Fibroblast of skin of right biceps (primary cell): ENCODE measurements at regions not wholly inside any gene's neighbourhood (a gene's known extent, or its start where the extent isn't known, plus 50 kb on each side); places are given as distances from the start of the nearest gene placed in this dataset.
"Not testable (repeated sequence)": the region's sequence is repeated elsewhere in the genome, so short reads cannot be mapped to it uniquely, and the experiment has no call there.

Experiments
- DNase-seq: peaks from one replicate; pipeline ENCODE4 v3.0.0-alpha.2; 2013

GRCh38 chr6:63441266-63441956 lies 121.6 kb upstream of the LGSN start:
- no peak for DNase-seq

- DNase-seq = no peak
Measured at GRCh38 chr6:63442870-63443269, 123.1 kb upstream of the LGSN start.

GRCh38 chr6:63444768-63445167 lies 125.0 kb upstream of the LGSN start:
- no peak for DNase-seq

DNA sequence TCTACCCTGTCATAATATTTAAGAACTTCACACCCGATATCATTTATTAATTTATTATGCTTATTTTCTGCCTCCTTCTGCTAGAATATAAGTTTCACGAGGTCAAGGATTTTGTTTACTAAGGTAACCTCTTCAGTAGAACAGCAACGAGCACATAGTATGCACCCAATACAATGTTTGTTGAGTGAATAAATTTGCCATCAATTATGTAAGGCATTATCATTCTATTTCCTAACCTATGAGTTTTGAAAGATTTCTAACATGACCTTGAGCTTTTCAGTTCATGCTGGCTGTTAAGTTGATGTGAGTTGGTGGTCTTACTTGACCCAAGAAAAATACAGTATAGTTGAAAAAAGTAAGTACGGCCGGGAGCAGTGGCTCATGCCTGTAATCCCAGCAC lies 125.9 kb upstream of the LOC128125822 start:
- no peak for DNase-seq

DNA sequence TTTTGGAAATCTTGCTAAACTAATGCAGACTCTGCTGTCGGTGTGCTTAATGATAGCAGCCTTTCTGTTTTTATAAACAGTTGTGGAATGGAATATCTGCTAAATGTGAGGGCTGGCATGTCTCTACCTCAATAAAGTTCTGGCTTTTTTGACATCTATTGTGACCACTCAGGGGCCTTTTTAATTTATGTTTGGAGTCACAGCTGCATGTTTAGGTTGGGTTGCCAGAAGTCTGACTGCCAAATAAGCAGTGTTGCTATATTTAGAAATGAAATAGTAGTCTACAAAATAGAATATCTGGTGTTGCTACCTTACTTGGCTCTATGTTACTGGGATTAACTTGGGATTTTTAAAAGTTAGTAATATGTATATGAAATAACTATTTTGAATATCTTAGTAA lies 125.1 kb upstream of the LOC128125822 start:
- DNase-seq = no peak

DNA sequence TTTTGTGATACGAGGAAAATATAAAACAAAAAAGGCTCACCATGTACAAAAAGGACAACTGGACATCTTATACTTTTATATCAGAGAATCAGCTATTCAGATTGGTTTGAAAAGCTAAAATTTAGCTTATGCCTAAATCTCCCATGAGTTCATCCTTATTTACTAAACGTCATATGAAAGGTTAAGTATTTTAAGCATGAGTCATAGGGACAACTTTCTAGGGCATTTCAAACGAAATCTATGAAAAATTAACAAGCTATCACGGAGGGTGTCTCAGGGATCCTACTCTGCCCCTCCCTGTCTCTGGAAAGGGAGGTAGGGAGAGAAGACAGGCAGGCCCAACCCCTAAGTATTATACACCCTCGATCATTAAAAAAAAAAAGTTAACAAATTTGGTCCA lies 124.1 kb upstream of the LOC128125822 start:
- no peak for DNase-seq

GRCh38 chr6:63449714-63450113 lies 122.6 kb upstream of the LOC128125822 start:
- DNase-seq = no peak

GRCh38 chr6:63451238-63451637 lies 121.0 kb upstream of the LOC128125822 start:
- DNase-seq = no peak

DNA sequence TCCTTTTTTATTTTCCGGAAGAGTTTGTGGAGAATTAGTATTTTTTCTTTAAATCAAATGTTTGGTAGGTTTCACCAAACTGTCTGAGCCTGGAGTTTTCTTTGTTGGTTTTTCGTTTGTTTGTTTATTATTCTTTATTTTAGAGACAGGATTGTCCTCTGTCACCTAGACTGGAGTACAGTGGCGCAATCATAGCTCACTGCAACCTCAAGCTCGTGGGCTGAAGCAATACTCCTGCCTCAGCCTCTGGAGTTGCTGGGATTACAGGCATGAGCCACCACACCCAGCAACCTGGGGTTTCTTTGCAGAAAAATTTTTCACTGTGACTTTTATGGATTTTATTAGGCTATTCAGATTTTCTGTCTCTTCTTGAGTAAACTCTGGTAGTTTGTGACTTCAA lies 120.2 kb upstream of the LOC128125822 start:
- DNase-seq = no peak

GRCh38 chr6:63456734-63457133 lies 115.5 kb upstream of the LOC128125822 start:
- no peak for DNase-seq

DNA sequence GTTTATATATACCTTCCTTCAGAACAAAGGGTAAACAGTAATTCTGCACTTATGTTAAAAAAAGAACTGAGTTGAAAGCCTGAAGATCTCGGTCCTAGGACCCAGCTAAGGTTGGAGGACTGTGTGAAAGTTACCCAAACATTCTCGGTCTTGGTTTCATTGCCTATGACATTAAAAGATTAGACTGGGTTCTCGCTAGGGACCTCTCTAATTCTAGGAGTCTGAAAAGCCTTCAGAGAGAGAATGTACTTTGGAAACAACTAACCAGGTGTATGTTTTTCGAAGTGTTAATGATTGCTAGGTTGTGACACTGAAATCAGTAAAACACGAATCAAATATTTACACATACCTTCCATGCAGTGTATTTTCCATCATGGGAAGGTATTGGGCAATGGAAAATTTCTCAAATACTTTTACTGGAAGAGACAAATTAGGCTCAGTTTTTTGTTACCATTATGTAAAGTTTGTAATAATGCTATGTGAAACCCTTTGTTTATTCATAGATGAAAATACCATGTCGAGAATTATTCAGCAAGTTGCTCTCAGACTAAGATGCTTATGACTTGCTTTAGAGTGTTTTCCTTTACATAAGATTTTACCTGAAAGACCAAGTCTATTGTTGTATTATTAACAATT lies 113.7 kb upstream of the LOC128125822 start:
- no peak for DNase-seq

DNA sequence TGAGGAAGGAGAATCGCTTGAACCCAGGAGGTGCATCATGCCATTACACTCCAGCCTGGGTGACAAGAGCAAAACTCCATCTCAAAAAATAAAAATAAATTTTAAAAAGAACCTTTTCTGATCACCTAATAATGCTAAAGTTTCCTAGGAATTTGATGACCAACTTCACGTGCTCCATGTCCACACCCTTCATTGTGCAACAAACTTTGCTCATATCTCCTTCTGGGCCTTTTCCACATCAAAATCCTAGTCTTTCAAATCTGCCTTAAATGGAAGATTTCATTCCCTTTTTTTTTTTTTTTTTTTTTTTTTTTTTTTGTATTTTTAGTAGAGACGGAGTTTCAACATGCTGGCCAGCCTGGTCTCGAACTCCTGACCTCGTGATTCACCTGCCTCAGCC lies 112.5 kb upstream of the LOC128125822 start:
- no peak for DNase-seq

- DNase-seq = no peak
Measured at GRCh38 chr6:63460971-63461370, 111.3 kb upstream of the LOC128125822 start.

DNA sequence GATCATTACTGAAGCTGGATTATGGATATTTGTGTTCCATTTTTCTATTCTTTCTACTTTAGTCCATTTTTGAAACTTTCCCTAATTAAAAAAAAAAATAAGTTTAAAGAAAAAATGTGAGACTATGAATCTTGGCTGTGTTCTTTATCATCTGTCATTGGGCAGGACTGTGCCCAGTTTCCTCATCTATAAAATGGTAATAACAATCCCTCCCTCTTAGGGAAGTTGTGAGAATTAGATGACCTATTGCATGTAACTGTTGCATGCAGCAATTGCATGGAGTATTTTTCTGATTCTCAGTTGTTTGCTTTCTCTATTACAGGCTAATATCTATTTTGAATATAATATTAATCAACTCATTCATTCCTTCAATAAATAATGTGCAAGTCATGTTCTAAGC lies 108.2 kb upstream of the LOC128125822 start:
- DNase-seq = no peak

- DNase-seq = no peak
Measured at GRCh38 chr6:63465750-63466149, 106.5 kb upstream of the LOC128125822 start.

DNA sequence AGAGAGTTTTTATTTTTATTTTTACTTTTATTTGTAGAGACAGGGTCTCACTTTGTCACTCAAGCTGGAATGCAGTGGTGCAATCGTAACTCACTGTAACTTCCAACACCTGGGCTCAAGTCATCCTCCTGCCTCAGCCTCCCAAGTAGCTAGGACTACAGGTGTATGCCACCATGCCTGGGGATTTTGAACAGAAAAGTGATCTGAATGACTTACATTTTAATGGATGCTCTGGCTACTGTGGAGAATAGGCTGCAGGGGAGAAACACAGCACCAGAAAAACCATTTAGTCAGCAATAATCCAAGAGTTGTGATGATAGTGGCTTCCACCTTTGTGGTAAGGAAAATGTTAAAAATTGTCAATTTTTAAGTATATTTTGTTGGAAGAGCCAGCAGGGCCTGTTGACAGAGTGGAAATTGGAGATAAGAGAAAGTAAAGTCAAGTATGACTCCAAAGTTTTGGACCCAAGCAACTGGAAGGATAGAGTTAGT lies 106.0 kb upstream of the LOC128125822 start:
- DNase-seq = no peak

DNA sequence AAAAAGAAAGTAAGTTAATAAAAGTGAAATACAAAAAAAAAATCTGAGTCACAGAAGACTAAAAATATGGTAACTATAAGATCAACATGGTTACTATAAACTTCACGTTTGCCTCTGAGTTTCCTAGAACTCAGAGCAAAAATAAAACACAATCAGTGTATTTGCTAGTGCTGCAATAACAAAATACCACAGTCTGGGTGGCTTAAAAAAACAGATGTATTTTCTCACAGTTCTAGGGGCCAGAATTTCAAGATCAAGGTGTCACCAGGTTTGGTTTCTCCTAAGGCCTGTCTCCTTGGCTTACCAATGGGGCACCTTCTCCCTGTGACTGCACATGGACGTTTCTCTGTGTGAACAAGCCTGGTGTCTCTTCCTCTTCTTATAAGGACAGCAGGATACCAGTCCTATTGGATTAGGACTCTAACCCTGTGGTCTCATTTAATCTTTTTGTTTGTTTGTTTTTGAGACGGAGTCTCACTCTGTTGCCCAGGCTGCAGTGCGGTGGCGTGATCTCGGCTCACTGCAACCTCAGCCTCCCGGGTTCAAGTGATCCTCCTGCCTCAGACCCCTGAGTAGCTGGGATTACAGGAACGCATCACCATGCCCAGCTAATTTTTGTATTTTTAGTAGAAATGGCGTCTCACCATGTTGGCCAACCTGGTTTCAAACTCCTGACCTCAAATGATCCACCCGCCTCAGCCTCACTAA lies 104.9 kb upstream of the LOC128125822 start:
- DNase-seq = no peak

- not testable (repeated sequence) for DNase-seq
Measured at GRCh38 chr6:63471145-63471544, 101.1 kb upstream of the LOC128125822 start.

- DNase-seq = no peak
Measured at GRCh38 chr6:63471654-63472053, 100.6 kb upstream of the LOC128125822 start.

- no peak for DNase-seq
Measured at GRCh38 chr6:63475707-63476106, 96.6 kb upstream of the LOC128125822 start.

- no peak for DNase-seq
Measured at GRCh38 chr6:63476302-63476701, 96.0 kb upstream of the LOC128125822 start.

DNA sequence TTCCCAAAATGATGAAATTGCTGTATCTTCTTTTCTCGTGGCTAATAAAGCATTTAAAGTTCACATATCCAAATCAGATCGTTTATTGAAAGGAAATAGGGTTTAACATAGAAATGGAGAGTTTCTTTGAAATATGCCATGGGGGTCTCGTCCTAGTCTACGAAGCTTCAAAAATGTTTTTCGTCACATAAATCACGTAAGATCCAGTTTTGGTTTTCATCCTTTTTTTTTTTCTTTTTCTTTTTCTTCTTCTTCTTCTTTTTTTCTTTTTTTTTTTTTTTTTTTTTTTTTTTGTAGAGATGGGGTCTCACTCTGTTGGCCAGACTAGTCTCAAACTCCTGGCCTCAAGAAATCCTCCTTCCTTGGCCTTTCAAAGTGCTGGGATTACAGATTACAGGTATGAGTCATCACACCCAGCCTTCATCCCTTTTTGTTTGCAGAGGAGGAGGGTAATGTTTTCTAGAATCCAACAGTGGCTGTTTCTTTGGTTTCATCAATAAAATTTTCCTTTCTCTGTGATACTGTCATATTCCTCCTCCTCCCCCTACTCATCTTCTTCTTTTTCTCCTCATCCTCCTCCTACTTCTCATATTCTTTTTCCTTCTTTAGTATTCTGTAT lies 94.7 kb upstream of the LOC128125822 start:
- DNase-seq = no peak

DNA sequence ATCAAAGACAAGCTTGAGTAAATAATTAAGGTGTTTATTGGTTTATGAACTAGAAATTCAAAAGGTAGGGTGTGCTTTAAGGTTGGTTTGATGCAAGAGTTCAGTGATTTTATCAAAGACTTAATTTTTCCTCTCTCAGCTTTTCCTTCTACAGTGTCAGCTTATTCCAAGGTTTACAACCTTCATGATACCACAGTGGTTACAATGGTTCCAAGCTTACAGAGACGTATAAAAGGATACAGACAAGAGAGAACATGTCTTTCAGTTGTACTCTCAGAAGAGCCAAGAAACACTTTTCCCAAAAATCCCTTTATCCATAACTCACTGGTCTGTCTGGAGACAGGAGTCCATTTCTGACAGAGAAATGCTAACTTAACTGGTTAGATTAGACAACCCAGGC lies 93.5 kb upstream of the LOC128125822 start:
- DNase-seq = no peak

GRCh38 chr6:63486196-63486595 lies 86.1 kb upstream of the LOC128125822 start:
- DNase-seq = no peak
